Hepatocyte (in vitro differentiated cells): ENCODE measurements at regions not wholly inside any gene's neighbourhood (a gene's known extent, or its start where the extent isn't known, plus 50 kb on each side); places are given as distances from the start of the nearest gene placed in this dataset.

ENCODE experiments used
- DNase-seq: peaks from one replicate; pipeline ENCODE4 v3.0.0-alpha.2; 2016; ENCODE audit warnings: low spot score
- H2AFZ ChIP-seq: fragments of 200-600 bp; sonication (generic); 2 replicates; pipeline ENCODE4 v1.6.0; 2016; ENCODE audit warnings: antibody characterized with exemption, mild to moderate bottlenecking
- H3K27ac ChIP-seq: fragments of 200-600 bp; sonication (generic); 2 replicates; pipeline ENCODE4 v1.5.1; 2016; ENCODE audit warnings: mild to moderate bottlenecking
- H3K27me3 ChIP-seq: fragments of 200-600 bp; sonication (generic); 2 replicates; pipeline ENCODE4 v1.6.1; 2016
- H3K36me3 ChIP-seq: fragments of 200-600 bp; sonication (generic); replicated peaks from 2 replicates; pipeline ENCODE4 v1.5.1; 2016; ENCODE audit warnings: low read depth; ENCODE audit not compliant: insufficient read depth
- H3K4me1 ChIP-seq: fragments of 200-600 bp; sonication (generic); 2 replicates; pipeline ENCODE4 v1.5.1; 2016; ENCODE audit warnings: mild to moderate bottlenecking, moderate library complexity; ENCODE audit not compliant: insufficient read depth
- H3K4me2 ChIP-seq: fragments of 200-600 bp; sonication (generic); 2 replicates; pipeline ENCODE4 v1.6.0; 2016
- H3K4me3 ChIP-seq: fragments of 200-600 bp; sonication (generic); 2 replicates; pipeline ENCODE4 v1.5.1; 2016; ENCODE audit warnings: mild to moderate bottlenecking
- H3K79me2 ChIP-seq: fragments of 200-600 bp; sonication (generic); 2 replicates; pipeline ENCODE4 v1.6.0; 2017; ENCODE audit warnings: mild to moderate bottlenecking
- H3K9me2 ChIP-seq: fragments of 200-600 bp; sonication (generic); replicated peaks from 2 replicates; pipeline ENCODE4 v1.6.0; 2017; ENCODE audit warnings: mild to moderate bottlenecking; ENCODE audit not compliant: insufficient read depth
- H3K9me3 ChIP-seq: fragments of 200-600 bp; sonication (generic); 2 replicates; pipeline ENCODE4 v1.5.1; 2016; ENCODE audit warnings: low read depth, mild to moderate bottlenecking
- H4K20me1 ChIP-seq: fragments of 200-600 bp; sonication (generic); 2 replicates; pipeline ENCODE4 v1.6.0; 2016; ENCODE audit warnings: mild to moderate bottlenecking; ENCODE audit not compliant: insufficient read depth, poor library complexity, severe bottlenecking
- CTCF ChIP-seq: fragments of 200-600 bp; sonication (generic); IDR thresholded peaks from 2 replicates; pipeline ENCODE4 v1.5.1; 2016; ENCODE audit warnings: antibody characterized with exemption, mild to moderate bottlenecking; ENCODE audit not compliant: poor library complexity
- EZH2 ChIP-seq: fragments of 200-600 bp; sonication (generic); IDR thresholded peaks from 2 replicates; pipeline ENCODE4 v1.6.1; 2016; ENCODE audit warnings: antibody characterized with exemption, mild to moderate bottlenecking, borderline replicate concordance
- EZH2phosphoT487 ChIP-seq: fragments of 200-600 bp; sonication (generic); IDR thresholded peaks from one replicate; pipeline ENCODE4 v1.6.1; 2018; ENCODE audit warnings: antibody characterized with exemption, mild to moderate bottlenecking, low read depth, moderate library complexity; ENCODE audit not compliant: unreplicated experiment, severe bottlenecking
- WGBS: methylation state at CpG from one replicate; pipeline ENCODE4 v1.1.6; 2016; ENCODE audit warnings: low lambda C conversion rate; ENCODE audit errors: missing lambda C conversion rate; 5-methylcytosine and 5-hydroxymethylcytosine counted together

GRCh38 chr5:136439367-136439766 is 74.0 kb upstream of the TRPC7 start:
- no peaks in the 10 kb centered on the region for H3K4me1 ChIP-seq
- H3K4me3 ChIP-seq: no peak overlapping the region
- H3K36me3 ChIP-seq: no peaks in the 10 kb centered on the region
- no peaks in the 10 kb centered on the region for H3K27me3 ChIP-seq
- no peaks in the 10 kb centered on the region for H3K79me2 ChIP-seq
- no peak overlapping the region for H3K4me2 ChIP-seq
- TF ChIP-seq EZH2phosphoT487: no peak
- TF ChIP-seq EZH2: no peak
- TF ChIP-seq CTCF: no peak
- no peaks in the 10 kb centered on the region for H3K9me2 ChIP-seq
- no peak for DNase-seq
- H3K9me3 ChIP-seq: peaks cover 5% of the 10 kb centered on the region
- H2AFZ ChIP-seq: no peak overlapping the region
- H3K27ac ChIP-seq: no peak overlapping the region
- H4K20me1 ChIP-seq: no peaks in the 10 kb centered on the region

GRCh38 chr5:136435946-136436543 is 70.7 kb upstream of the TRPC7 start:
- H4K20me1 ChIP-seq: no peaks in the 10 kb centered on the region
- no peaks in the 10 kb centered on the region for H3K4me1 ChIP-seq
- H2AFZ ChIP-seq: no peak overlapping the region
- H3K4me2 ChIP-seq: no peak overlapping the region
- H3K79me2 ChIP-seq: no peaks in the 10 kb centered on the region
- no peak overlapping the region for H3K27ac ChIP-seq
- H3K9me2 ChIP-seq: no peaks in the 10 kb centered on the region
- H3K9me3 ChIP-seq: no peaks in the 10 kb centered on the region
- WGBS: 94% methylated on average over 6 of the region's 6 CpGs
- H3K4me3 ChIP-seq: no peak overlapping the region
- TF ChIP-seq EZH2 (no peak), EZH2phosphoT487 (no peak), CTCF (no peak)
- H3K27me3 ChIP-seq: no peaks in the 10 kb centered on the region
- DNase-seq: no peak
- no peaks in the 10 kb centered on the region for H3K36me3 ChIP-seq

GRCh38 chr5:136434795-136435194 is 69.5 kb upstream of the TRPC7 start:
- Histone ChIP-seq H3K4me2 (no peak overlapping the region), H3K79me2 (no peaks in the 10 kb centered on the region), H2AFZ (no peak overlapping the region), H3K27me3 (no peaks in the 10 kb centered on the region), H3K4me3 (no peak overlapping the region), H3K36me3 (no peaks in the 10 kb centered on the region), H3K9me3 (no peaks in the 10 kb centered on the region), H3K4me1 (no peaks in the 10 kb centered on the region), H3K9me2 (no peaks in the 10 kb centered on the region), H3K27ac (no peak overlapping the region), H4K20me1 (no peaks in the 10 kb centered on the region)
- 82% methylated on average over 3 of the region's 3 CpGs for WGBS
- DNase-seq: no peak
- TF ChIP-seq EZH2 (no peak), CTCF (no peak), EZH2phosphoT487 (no peak)

- DNase-seq: no peak
Observed at GRCh38 chr5:136432705-136433104, 67.4 kb upstream of the TRPC7 start.

More at GRCh38 chr5:136432705-136433104, 67.4 kb upstream of the TRPC7 start:
- TF ChIP-seq CTCF (no peak), EZH2phosphoT487 (no peak), EZH2 (no peak)
- H3K4me3 ChIP-seq: no peak overlapping the region
- no peaks in the 10 kb centered on the region for H3K4me1 ChIP-seq
- H3K79me2 ChIP-seq: no peaks in the 10 kb centered on the region
- H2AFZ ChIP-seq: no peak overlapping the region
- H3K27me3 ChIP-seq: no peaks in the 10 kb centered on the region
- WGBS: 90% methylated on average over 2 of the region's 2 CpGs
- no peaks in the 10 kb centered on the region for H4K20me1 ChIP-seq
- H3K4me2 ChIP-seq: no peak overlapping the region
- H3K36me3 ChIP-seq: no peaks in the 10 kb centered on the region
- H3K27ac ChIP-seq: no peak overlapping the region
- no peaks in the 10 kb centered on the region for H3K9me3 ChIP-seq
- no peaks in the 10 kb centered on the region for H3K9me2 ChIP-seq
